ENCODE measurements at regions not wholly inside any gene's neighbourhood (a gene's known extent, or its start where the extent isn't known, plus 50 kb on each side); places are given as distances from the start of the nearest gene placed in this dataset.

DNA sequence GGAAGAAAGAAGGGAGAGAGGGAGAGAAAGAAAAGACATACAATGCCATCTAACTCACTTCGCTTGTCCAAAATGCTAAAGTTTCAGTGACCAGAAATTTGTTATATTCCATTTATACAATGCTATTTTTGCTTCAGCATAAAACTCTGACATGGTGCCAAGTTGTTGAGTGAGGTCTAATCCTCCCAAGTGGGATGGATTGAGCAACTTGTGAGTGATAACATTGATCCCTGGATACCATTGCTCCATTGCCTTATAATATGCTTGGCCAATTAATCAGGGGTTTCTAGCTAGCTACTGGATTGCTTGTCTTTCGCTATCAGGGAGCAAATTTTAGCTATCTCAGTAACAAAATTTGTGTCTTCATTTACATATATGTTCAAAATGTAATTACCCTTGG lies 615.6 kb upstream of the DPPA4 start:
- TF ChIP-seq, protein P1, sequence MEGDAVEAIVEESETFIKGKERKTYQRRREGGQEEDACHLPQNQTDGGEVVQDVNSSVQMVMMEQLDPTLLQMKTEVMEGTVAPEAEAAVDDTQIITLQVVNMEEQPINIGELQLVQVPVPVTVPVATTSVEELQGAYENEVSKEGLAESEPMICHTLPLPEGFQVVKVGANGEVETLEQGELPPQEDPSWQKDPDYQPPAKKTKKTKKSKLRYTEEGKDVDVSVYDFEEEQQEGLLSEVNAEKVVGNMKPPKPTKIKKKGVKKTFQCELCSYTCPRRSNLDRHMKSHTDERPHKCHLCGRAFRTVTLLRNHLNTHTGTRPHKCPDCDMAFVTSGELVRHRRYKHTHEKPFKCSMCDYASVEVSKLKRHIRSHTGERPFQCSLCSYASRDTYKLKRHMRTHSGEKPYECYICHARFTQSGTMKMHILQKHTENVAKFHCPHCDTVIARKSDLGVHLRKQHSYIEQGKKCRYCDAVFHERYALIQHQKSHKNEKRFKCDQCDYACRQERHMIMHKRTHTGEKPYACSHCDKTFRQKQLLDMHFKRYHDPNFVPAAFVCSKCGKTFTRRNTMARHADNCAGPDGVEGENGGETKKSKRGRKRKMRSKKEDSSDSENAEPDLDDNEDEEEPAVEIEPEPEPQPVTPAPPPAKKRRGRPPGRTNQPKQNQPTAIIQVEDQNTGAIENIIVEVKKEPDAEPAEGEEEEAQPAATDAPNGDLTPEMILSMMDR (IDR thresholded peaks at IDR 0.05): no peak
- TF ChIP-seq POLR2A (IDR thresholded peaks at IDR 0.05): no peak
- no peak for TF ChIP-seq POLR2AphosphoS5 (IDR thresholded peaks at IDR 0.05)
- TF ChIP-seq EP300 (IDR thresholded peaks at IDR 0.05): no peak
